Erythroblast (primary cell): ENCODE measurements at regions not wholly inside any gene's neighbourhood (a gene's known extent, or its start where the extent isn't known, plus 50 kb on each side); places are given as distances from the start of the nearest gene placed in this dataset.

Source experiments
- DNase-seq, 2 experiments: peaks; one replicate each; lab custom pipeline; 2025; lab: John Stamatoyannopoulos, UW
- GATA1 ChIP-seq: IDR thresholded peaks from 2 replicates; pipeline ENCODE4 v1.6.1; 2011; ENCODE audit warnings: low read depth, mild to moderate bottlenecking, control low read depth, low read length, moderate library complexity
- POLR2A ChIP-seq: IDR thresholded peaks from 2 replicates; pipeline ENCODE4 v1.6.1; 2011; ENCODE audit warnings: mild to moderate bottlenecking, low read length

DNA sequence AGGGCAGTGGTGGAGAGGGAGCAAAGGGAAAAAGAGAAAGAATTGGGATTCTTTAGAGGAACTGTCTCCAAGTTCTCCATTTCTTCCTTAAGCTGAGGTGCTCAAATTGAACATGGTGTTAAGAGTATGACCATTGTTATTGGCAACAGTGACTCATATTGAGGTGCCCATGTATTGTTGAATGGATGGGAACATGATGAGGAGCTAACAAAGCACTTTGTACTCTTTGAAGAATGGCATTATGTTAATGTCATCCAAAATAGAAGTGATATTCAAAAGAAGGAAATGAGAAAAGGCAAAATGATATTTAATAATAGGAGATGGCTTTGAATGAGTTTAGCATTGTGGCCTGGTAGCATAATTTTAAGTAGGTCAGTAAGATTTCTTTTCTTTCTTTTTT lies 261.1 kb downstream of the QKI start:
- TF ChIP-seq POLR2A (no peak), GATA1 (no peak)
- DNase-seq: no peak

DNA sequence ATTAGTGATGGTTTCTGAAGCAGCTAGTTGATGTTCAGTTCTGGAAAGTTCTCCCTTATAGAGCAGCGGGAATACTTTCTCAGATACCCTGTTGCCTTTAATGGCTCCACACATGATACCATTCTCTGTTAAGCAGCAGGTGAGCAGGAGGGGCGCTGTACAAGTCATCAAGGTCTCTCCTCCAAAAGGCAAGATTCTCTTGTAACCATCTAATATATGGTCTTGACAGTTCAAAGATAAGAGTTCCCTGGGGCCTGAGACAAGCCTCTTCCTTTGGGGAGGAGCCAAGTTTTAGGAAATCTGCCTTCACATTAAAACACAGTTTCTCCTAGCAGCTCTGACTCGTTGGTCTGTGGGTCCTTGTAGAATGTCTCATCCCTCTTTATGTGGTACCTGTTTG lies 258.2 kb downstream of the QKI start:
- TF ChIP-seq GATA1 (no peak), POLR2A (no peak)
- peak; percentile 37 to 41 for DNase-seq

DNA sequence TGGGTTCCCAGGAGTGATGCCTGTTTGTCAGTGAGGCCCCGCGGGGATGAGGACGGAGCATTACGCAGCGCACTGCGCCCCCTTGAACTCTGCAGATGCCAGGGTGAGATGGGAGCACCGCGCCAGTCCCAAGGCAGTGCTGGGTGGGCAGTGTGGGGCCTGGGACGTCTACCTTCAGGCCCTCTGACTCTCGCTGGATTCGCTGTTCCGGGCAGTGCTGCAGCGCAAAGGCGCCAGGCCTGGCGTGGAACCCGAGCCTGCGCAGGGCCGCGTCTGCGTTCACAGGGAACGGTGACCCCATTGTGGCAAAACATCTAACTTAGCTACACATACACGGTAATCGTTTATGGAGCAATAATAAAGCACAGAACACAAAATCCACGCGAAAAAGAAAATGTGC lies 257.3 kb downstream of the QKI start:
- no peak for DNase-seq
- TF ChIP-seq GATA1 (no peak), POLR2A (no peak)

DNA sequence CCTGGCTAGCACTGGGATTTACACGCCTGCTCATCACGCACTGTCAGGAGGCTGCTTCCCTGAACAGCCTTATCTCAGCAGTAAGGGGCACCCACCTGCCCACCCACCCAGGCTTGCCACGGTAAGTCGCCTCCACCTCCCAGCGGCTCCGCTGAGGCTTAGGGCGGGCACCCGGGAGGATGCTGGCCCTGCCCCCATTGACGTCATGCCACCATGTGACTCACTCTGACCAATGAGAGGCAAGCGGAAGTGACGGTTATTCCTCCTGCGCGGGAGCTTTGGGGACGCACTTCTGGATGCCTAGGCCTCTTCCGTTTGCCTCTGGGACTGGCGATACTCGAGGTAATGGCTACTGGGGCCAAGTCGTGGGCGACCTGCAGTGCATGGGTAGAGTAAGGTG lies 256.8 kb downstream of the QKI start:
- DNase-seq: no peak

DNA sequence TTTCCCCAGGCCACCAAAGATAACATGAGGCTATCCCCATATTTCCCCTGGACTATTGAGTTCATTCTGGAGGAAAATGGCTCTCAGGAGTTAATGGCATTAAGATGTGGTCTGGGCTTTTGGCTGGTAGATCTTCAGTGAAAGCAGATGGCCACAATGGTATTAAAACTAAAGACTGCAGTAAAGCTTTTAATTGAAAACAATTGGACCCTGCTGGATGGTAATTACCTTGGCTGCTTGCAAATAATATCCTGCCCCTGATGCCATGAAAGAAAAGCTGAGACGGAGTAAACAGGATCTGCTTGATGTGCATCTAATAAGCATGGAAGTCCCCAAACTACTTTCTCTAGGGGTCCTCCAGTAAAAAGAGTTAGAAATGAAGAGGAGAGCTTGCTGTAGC lies 255.8 kb downstream of the QKI start:
- TF ChIP-seq POLR2A: no peak
- no peak for TF ChIP-seq GATA1
- DNase-seq: no peak

More for the DNA sequence above, 256.8 kb downstream of the QKI start:
- TF ChIP-seq GATA1: no peak

DNA sequence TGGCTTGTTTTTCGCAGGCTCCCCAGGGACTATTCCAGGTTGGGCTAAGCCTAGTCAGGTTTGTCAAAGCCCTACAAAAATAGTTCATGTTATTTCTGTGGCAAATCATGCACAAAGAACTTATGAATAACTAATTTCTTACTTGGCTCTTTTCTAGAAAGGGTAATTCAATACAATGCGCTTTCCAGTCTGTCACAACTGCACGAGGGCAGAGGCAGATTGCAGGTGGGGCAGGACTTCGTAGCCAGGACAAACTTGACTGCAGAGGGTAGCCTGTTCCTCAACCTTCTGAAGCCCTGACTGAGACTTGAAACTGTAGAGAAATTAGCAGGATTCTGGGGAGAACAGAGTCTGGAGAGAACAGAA lies 253.5 kb downstream of the QKI start:
- no peak for DNase-seq
- TF ChIP-seq GATA1 (no peak), POLR2A (no peak)

DNA sequence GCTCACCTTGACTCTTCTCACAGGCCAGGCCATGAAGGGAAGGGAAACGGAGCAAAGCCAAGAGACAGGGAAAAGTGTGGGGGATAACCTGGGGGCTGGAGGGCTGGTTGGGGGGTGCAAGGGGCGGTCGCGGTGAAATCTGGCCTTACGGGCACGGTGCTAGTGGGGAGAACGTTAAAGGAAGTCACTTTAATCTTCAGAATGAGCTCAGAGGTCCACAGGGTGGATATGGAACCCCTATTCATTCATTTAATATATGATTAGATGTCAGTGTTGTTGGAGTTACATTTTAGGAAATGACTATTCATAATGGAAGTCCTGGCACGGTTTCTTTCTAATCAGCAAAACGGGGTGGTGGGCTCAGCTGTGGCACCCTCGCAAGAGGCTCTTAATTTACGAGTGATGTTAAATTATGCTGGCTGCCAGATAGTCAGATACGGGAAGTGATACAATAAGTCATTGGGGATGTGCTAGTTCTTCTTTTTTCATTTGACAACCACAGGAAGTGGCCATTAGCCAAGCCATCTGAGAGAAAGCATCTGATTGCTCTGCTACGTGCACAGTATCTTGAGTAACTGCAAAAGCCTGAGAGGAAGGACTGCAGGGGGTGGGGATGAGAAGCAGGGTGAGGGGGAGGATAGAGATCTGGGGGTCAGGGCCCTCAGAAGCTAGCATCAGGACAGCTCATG lies 253.0 kb downstream of the QKI start:
- no peak for DNase-seq

DNA sequence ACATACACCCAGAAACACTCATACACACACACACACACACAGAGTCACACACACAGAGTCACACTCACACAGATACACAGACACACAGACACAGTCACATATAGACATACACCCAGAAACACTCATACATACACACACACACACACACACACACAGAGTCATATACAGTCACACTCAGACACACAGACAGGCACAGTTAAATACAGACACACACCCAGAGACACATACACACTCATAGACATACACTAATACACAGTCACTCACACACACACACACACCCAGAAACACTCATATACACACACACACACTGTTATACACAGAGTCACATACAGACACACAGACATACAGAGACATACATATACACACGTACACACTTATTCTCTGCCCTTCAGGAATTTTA lies 250.9 kb downstream of the QKI start:
- no peak for DNase-seq

More for the DNA sequence above, 253.0 kb downstream of the QKI start:
- TF ChIP-seq GATA1 (no peak), POLR2A (no peak)

DNA sequence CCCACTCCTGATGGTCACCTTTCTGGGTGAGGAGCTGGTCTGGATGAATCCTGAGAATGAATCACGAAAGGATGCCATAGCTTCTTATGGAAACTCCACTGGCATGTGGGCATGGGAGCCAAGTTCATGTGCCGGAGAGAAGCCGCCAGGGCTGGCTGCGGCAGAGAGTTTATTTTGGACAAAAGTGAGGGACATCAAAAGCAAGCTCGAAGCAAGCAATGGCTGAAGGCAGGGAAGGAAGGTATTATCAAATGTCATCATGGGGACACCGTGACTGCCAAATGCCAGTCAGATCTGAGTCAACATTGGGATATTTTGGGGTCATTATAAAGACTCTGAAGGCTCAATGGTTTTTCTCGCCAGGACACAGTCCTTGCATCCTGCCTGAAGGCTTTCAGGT lies 249.1 kb downstream of the QKI start:
- no peak for TF ChIP-seq POLR2A
- TF ChIP-seq GATA1: no peak
- no peak for DNase-seq

More for the DNA sequence above, 250.9 kb downstream of the QKI start:
- TF ChIP-seq GATA1: no peak
- TF ChIP-seq POLR2A: no peak

DNA sequence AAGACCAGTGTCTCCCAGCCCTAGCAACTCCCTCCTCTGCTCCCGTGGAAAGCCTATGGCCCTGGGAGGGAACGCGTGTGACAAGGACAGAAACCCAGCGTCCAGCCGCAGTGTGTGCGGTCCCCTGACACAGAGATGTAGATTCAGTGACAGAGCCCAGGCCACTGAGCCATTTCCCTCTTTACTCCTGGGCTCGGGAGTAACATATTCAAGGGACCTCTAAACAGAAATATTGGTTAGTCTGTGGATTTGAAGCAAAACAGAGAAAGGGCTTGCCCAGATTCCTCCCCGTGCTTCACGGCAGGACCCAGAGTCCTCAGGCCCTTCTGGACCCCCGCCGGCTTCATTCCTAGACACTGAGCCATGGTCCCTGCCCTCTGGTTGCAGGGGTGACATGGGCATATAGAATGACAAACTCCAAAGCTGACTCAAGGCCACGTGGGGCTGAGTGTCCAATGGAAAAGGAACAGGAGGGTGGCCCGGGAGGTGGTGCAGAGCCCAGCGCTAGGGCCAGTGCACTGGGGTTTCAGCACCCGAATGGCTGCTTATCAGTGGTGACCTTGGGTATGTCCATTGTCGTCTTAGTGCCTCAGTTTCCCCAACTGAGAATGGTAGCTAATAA lies 248.2 kb downstream of the QKI start:
- TF ChIP-seq GATA1 (no peak), POLR2A (no peak)
- no peak for DNase-seq

DNA sequence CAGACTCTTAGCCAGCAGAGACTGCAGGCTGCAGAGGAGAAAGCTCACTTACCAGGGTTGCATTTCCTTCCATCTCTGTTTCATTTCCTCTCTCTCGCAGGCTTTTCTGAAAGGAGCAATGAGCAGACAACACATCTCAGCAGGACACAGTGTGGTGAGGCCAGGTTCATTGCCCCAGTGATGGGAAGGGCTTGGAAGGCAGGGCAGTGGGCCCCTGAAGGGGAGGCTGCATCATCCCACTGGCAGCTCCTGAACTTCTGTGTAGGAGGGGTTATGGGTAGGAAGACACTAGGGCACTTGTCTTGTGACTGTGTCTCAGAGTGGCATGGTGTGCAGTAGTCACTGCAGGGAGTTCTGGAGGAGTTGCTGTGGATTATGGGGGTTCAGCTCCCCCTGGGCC lies 246.8 kb downstream of the QKI start:
- TF ChIP-seq POLR2A: no peak
- TF ChIP-seq GATA1: no peak
- no peak for DNase-seq

DNA sequence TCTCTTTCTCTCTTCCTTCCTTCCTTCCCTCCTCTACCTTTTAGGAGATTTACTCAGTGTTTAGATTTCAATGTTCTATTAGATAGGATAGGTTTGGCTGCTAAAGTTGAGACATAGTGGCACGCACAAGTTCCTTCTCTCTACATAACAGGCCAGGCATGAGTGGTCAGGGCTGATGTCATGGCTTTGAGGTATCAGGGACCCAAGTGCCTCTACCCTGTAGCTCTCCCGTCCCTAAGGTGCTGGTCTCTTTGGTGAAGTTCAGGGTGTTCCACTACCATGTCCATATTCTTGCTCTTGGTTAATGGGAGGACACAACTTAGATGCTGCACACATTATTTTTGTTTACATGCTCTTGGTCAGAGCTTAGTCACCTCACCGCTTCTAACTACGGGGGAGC lies 245.3 kb downstream of the QKI start:
- DNase-seq: no peak

DNA sequence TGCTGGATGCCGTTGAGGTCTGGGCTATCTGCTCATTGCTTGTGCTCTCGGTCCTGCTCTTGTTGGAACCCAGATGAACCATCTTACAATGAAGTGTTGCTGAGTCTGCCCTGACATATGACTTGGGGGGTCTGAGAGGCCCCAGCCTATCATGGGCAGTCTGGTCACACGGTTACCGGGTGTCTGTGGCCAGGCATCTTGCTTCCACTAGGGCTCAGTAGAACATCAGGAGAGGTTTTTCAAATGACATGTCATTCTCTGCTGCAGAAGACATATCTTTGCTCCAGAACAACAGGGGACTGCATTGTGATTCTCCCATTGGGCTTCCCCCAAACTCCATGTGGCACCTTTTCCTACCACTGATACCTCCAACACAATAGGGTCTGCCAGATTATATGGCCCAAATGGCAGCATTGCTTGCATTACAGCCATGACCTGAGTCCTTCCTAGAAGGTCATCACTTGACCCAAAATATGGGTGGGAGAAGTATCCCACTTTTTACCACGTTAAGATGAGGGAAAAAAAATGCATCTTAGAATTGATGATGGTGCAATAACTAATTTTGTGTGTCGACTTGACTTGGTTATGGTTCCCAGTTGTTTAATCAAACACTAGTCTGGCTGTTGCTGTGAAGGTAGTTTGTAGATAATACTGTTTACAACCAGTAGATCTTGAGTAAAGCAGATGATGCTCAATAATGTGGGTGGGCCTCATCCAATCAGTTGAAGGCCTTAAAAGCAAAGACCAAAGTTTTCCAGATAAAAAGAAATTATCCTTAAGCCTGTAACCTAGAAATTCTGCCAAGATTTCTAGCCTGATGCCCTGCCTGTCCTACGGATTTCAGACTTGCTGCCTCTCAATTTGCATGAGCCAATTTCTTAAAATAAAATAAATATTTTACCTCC lies 241.0 kb downstream of the QKI start:
- DNase-seq: peak; percentile 21 to 28
- TF ChIP-seq POLR2A: no peak
- no peak for TF ChIP-seq GATA1

More for the DNA sequence above, 245.3 kb downstream of the QKI start:
- TF ChIP-seq GATA1: no peak
- no peak for TF ChIP-seq POLR2A
